DMS153 treated with DMSO at 0.1 percent for 48 hours (cell line): ENCODE measurements at regions not wholly inside any gene's neighbourhood (a gene's known extent, or its start where the extent isn't known, plus 50 kb on each side); places are given as distances from the start of the nearest gene placed in this dataset.
"Not testable (repeated sequence)": the region's sequence is repeated elsewhere in the genome, so short reads cannot be mapped to it uniquely, and the experiment has no call there.

Experiments used
- DNase-seq: peaks from one replicate; lab custom pipeline; 2025; ENCODE audit not compliant: unreplicated experiment; lab: John Stamatoyannopoulos, UW

DNA sequence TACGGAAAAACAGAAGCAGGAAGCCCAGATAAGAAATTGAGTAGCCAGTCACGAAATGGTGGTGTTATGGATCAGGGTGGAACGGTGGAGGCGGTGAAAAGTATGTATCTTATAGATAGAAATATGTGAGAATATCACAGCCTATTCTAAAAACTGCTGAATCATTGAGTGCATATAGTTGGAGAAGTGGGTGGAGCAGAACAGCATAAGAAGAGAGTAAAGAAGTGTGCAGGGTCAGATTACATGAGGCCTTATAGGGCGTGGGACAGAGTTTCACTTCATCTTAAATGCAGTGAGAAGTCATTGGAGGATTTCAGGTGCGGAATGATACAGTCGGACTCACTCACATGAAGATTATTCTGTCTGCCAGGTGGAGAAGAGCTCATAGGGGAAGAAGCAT lies 293.1 kb downstream of the TRIML1 start:
- no peak for DNase-seq

DNA sequence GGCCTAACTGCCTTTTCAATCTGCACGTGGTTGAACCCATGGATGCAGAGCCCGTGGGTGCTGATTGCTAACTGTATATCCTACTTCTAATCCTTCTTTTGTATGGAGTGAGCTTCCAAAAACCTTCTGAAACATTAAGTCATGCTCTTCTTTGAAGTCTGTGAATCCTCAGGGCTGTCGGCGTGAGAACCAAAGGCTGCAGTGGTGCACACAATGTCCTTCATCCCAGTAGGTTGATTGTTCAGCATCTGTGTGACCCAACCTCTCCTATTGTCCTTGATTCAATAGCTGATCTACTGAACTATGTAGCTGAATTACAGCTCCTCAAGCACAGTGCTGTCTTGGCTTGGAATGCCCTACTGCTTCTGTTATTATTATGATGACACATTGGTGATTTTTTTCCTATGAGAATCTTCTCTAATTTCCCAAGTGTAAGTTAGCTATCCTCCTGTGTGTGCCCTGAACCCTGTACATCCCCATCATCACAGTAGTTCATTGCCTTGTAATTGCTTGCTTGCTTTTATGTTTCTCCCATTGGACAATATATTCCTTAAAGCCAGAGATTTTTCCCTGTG lies 294.6 kb downstream of the TRIML1 start:
- DNase-seq, result no peak

DNA sequence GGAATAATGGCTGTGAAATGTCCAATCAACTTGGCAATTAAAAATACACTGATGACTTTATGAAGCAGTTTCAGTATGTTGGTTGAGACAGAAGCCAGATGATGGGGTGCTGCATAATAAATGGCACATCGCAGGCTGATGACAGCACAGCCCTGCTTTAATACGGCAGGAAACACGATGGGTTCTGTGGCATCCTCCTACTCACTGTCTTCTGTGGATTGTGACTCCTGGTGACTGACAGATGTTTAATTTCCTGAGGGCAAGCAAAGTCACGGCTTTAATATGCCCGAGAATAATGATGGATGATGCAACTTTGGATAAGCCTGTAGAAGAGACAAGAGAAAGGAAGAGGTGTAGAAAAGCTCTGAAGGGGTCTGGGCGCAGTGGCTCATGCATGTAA lies 295.4 kb downstream of the TRIML1 start:
- DNase-seq, result no peak

DNA sequence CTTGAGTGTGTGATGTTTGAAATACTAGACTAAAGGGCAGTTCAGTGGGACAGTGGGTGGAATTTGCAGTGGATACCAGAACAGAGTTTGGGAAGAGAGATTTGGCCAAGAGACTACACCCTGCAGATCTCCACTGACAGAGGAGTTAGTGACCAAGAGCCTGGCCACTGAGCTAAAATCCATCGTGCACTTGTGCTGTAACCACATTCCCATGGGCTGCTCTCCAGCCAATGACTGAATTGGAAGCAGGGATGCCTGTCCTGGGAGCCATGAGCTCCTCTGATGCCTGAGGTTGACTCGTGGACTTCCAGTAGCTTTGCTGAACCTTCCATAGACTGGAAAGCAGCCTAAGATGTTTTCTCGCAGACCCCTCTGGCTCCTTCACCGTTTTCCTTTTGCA lies 296.1 kb downstream of the TRIML1 start:
- DNase-seq, result no peak

DNA sequence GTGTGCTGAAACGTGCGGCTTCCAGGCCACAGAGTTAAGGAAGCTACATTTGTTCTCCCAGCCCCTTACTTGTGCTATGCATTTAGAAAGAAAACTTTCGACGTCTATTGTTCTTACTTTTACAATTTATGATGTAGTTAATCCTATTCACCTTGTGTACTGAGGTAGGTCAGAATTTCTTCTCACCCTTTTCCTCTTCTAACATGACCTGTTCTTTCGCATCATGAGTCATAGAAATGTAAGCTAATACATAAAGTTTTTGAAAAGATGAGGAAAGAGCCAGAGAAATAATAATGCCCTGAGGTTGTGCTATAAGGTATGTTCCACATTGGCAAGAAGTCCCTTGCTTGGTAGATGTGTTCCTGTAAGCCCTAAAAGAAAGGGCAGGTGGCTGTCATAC lies 298.3 kb downstream of the TRIML1 start:
- peak; percentile 55 for DNase-seq

DNA sequence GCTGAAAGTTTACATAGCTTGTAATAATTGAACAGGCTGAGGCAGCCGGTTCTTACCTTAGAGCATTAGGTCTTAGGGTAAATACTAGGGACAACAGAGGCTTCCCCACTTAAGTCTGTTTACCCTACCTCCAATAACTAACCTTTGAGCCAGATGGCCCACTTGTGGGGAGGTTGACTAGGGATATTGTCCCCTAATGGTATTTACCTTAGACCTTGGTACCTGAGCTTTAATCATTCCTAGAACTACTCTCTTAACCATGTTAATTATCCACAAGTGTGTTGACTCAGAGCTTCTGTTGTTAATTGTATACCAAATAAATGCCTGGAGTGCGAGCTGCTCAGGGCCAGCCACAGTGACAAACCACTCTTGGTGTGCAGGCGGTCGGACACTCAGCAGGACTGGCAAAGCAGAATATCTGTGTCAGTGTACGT lies 299.2 kb downstream of the TRIML1 start:
- DNase-seq, result peak; percentile 87

DNA sequence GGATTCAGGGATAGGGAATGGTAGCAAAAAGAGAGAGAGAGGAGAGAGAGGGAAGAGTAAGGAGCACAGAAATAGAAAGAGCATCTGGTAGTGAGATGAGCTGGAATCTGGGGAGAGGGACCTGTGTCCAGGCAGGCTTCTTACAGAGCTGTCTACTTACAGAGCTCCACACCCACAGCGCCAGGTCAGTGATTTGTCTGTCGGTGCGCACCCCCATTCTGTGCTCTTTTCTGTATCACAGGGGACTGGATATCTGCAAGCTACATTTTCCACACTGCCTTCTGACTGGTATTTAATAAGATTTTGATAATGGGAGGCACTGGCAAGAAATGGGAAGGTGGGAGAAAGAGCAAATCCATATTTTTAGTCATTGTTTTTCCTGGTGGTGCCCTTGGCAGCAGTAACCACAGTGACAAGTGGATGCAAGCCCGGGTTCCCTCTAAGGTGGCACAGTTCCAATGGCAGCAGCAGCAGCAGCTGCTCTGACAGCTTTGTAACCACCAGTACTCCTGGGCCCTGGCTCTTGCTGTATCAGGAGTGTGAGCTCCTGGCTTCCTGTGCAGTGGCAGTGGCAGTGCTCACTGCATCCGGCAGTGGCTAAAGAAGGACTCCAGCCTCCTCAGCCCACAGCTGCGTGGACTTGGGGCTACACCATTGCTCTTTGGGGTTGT lies 300.5 kb downstream of the TRIML1 start:
- DNase-seq, result peak; percentile 89

GRCh38 chr4:188444500-188444899 lies 305.3 kb downstream of the TRIML1 start:
- DNase-seq, result no peak

DNA sequence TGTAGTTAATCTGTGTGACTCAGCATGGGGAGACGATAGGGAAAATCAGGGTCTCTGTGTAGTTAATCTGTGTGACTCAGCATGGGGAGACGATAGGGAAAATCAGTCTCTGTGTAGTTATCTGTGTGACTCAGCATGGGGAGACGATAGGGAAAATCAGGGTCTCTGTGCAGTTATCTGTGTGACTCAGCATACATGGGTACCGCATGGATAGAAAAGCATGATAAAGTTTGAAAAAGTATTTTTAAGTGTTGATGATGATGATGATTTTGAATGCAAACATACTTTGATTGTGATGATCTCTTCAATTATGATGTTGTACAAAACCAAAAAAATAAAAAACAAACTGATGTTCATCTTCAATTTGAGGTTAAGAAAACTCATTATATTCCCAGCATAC lies 309.8 kb downstream of the TRIML1 start:
- not testable (repeated sequence) for DNase-seq

DNA sequence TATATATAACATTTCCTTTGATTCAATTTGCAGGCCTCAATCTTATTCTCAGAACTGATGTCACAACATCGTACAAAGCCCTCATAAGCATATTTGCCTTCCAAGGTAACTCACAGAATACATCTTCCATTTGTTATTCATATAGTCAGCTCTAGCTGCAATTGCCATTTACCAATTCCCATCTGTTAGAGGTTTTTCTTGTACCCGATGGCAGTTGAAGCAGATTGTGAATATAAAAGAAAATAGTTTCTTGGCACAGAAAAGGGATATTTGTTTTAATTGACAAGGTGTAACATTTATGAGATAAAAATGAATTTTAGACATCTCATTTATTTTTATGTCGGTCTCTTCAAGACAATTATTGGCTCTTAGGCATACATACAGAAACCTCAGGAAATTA lies 311.3 kb downstream of the TRIML1 start:
- DNase-seq, result no peak

GRCh38 chr4:188452097-188452496 lies 312.9 kb downstream of the TRIML1 start:
- DNase-seq, result no peak

DNA sequence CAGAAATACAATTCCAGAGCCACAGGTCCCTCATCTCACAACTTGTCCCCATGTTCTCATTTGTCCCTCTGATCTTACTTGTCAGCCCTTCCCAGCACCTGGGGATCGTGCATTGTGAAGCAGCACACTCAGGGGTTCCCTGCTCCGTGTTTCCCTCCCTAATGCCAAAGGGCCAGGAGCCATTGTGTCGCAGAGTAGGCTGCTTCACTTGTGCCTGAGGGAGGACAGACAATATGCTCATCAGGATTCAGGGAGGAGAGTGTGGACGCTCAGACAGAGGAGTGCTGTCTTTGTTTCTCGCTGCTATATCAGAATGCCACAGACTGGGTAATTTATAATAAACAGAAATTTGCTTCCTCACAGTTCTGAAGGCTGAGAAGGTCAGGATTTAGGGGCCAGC lies 315.3 kb downstream of the TRIML1 start:
- no peak for DNase-seq

DNA sequence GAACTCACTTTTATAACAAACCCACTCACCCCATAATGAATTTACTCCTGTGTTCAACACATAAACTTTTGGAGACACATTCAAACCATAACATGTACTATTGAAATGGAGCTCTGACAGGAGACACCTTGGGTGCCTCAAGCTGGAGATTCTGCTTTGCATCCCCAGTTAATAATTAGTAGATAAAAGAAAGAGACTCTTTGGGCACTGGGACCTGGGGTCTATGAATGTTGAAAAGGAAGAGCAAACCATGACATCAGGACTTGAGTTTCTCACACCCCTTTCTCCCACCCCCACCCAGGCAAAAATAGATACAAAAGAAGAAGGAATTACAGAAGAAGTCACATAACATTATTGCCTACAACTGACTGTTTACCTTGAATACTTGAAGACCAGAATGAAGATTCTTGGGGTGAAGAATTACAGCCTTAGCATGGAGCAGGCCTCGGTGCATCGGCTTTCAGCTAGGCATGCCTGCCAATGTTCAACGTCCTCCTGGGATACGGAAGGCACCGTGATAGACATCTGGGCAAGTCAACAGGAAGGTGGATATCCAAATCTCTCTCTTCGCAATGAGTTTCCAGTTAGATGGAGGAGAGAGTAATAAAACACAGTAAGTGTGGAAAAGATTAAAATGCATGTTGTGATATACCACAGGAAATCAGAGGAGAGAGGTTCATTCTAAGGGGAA lies 316.0 kb downstream of the TRIML1 start:
- DNase-seq, result no peak

DNA sequence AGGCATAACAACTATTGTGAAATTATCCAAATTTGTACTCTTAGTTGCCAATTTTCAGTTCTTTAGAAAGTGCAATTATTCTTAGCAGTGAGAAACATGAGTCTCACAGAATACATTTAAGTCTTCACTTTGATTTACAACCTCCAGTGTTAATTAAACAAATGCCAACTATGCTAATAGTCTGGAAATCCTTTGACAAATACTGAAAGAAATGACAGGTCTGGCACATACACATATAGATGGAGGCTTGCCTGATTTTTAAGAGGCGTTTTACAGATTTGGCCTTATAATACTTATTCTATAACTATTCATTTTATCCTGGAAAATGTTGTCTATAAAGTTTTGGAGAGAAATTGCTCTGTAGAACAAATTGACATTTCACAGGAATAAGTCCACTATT lies 320.1 kb downstream of the TRIML1 start:
- DNase-seq, result no peak

DNA sequence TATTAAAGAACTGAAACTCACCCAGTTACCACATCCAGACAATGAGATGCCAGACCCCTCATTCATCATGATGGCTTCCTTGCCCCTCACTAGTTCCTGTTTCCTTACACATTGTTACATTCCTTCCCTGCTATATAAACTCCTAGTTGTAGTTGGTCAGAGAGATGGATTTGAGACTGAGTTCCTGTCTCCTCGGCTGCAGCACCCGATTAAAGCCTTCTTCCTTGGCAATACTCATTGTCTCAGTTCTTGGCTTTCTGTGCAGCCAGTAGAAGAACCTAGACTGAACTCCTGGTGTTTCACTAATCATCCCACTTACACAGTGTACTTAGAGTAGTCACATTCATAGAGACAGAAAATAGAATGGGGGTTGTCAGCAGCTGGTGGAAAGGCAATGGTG lies 324.7 kb downstream of the TRIML1 start:
- DNase-seq, result no peak

- no peak for DNase-seq
Measured at GRCh38 chr4:188466001-188466400, 326.8 kb downstream of the TRIML1 start.

GRCh38 chr4:188484256-188484655 lies 345.0 kb downstream of the TRIML1 start:
- no peak for DNase-seq

DNA sequence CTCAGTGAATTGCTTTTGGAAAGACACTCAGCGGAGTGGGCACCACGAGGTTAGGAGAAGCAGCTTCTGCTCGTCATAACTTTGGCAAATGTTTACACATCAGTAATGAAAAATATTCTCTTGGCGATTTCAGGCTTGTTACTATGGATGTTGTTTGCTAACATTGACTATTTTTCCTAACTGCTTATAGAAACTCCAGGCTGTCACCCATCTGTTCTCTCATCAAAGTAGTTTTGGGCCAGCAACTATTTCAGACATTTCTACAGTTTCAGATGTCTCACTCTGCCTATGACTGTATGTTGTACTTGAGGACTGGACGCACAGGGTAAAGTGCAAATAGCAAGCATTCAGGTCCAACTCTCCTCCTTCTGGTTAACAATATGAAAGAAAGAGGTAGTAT lies 346.7 kb downstream of the TRIML1 start:
- DNase-seq, result no peak

DNA sequence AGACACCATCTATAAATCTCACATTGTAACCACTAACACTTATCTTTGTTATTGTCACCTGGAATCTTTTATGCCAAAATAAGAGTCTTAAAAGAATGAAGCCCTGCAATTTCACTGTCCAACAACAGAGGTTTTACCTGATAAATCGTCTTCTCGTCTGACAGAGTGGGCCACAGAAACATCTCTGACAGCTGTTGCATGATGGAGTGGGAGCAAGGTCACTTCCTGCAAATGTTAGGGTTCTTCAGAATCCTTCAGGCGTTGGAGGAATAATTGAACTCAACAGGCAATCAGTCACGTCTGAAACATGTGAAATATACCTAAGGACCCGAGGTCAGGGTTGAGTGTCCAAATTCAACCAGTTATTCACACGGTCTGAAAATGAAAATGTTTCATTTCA lies 353.6 kb downstream of the TRIML1 start:
- DNase-seq, result no peak

- DNase-seq, result no peak
Measured at GRCh38 chr4:188495169-188495568, 355.9 kb downstream of the TRIML1 start.

GRCh38 chr4:188511431-188511830 lies 372.2 kb downstream of the TRIML1 start:
- no peak for DNase-seq

GRCh38 chr4:188532751-188533150 lies 393.5 kb downstream of the TRIML1 start:
- no peak for DNase-seq

GRCh38 chr4:188534297-188534696 lies 395.1 kb downstream of the TRIML1 start:
- DNase-seq, result no peak
